H1 (cell line): ENCODE measurements at regions not wholly inside any gene's neighbourhood (a gene's known extent, or its start where the extent isn't known, plus 50 kb on each side); places are given as distances from the start of the nearest gene placed in this dataset.

ENCODE experiments used
- CTCF ChIA-PET: fragments of 300-600 bp; sonication (Branson Sonifier 250); formaldehyde crosslinking; loops from one replicate; lab custom pipeline; 2021; ENCODE audit not compliant: partially characterized antibody; lab: Charles Lee
- POLR2A ChIA-PET: fragments of 300-600 bp; sonication (Branson Sonifier 250); formaldehyde crosslinking; loops from one replicate; lab custom pipeline; 2021; ENCODE audit warnings: inconsistent platforms; ENCODE audit not compliant: partially characterized antibody; lab: Charles Lee
- DNase-seq, 2 experiments: peaks; one replicate each; pipeline versions ENCODE4 v3.0.0 to v3.0.0-alpha.2; 2010 to 2022; ENCODE audit warnings: low spot score in 2 of 2, low read depth in 1 of 2, mixed read lengths in 1 of 2
- FAIRE-seq: peaks from 2 replicates; lab custom pipeline; 2011; peaks lifted over from hg19 to GRCh38; lab: Jason Lieb, UNC
- H2AFZ ChIP-seq: 2 replicates; pipeline ENCODE4 v1.8.1; 2012; ENCODE audit warnings: low read length, inconsistent platforms
- H2AK5ac ChIP-seq: 2 replicates; pipeline ENCODE4 v1.6.1; 2013; ENCODE audit warnings: low read depth, low read length
- H2BK120ac ChIP-seq: replicated peaks from 2 replicates; pipeline ENCODE3; 2013; ENCODE audit warnings: low read depth, low read length, inconsistent platforms
- H2BK12ac ChIP-seq: 2 replicates; pipeline ENCODE4 v1.6.1; 2013; ENCODE audit warnings: low read depth, low read length
- H2BK15ac ChIP-seq: 2 replicates; pipeline ENCODE4 v1.6.1; 2013; ENCODE audit warnings: low read length
- H2BK20ac ChIP-seq: 2 replicates; pipeline ENCODE4 v1.6.1; 2013; ENCODE audit warnings: low read length
- H2BK5ac ChIP-seq: 2 replicates; pipeline ENCODE4 v1.6.1; 2013; ENCODE audit warnings: low read depth, low read length
- H3K14ac ChIP-seq: 2 replicates; pipeline ENCODE4 v1.6.1; 2013; ENCODE audit warnings: inconsistent platforms; ENCODE audit not compliant: insufficient read length
- H3K18ac ChIP-seq: 2 replicates; pipeline ENCODE4 v1.6.1; 2013; ENCODE audit warnings: low read length; ENCODE audit errors: extremely low read depth
- H3K23ac ChIP-seq: 2 replicates; pipeline ENCODE4 v1.6.1; 2013; ENCODE audit warnings: inconsistent platforms; ENCODE audit not compliant: insufficient read length
- H3K23me2 ChIP-seq: 2 replicates; pipeline ENCODE4 v1.6.1; 2013; ENCODE audit warnings: low read depth, low read length
- H3K27ac ChIP-seq: 2 replicates; pipeline ENCODE4 v1.6.1; 2011; ENCODE audit warnings: low read depth, low read length, inconsistent platforms
- H3K27me3 ChIP-seq, 4 experiments: replicated peaks in 1 of 4; 1 replicate in 1 of 4; 2 replicates in 3 of 4; pipeline versions ENCODE4 v1.6.1 to v1.8.1; 2011 to 2013; ENCODE audit warnings: low read length in 3 of 4, mild to moderate bottlenecking in 3 of 4, inconsistent platforms in 2 of 4, mixed read lengths in 2 of 4, moderate library complexity in 1 of 4; ENCODE audit not compliant: control insufficient read depth in 3 of 4, insufficient read depth in 3 of 4; ENCODE audit errors: extremely low read depth in 1 of 4
- H3K36me3 ChIP-seq, 4 experiments: 2 replicates each; pipeline versions ENCODE4 v1.6.1 to v1.8.1; 2011 to 2013; ENCODE audit warnings: mild to moderate bottlenecking in 4 of 4, low read length in 3 of 4, moderate library complexity in 2 of 4, control low read depth in 1 of 4, inconsistent platforms in 1 of 4; ENCODE audit not compliant: insufficient read depth in 4 of 4, control insufficient read depth in 2 of 4
- H3K4ac ChIP-seq: replicated peaks from 2 replicates; pipeline ENCODE3; 2013; ENCODE audit warnings: low read length, low read depth, mixed read lengths, inconsistent platforms; ENCODE audit not compliant: insufficient read length
- H3K4me1 ChIP-seq, 4 experiments: replicated peaks in 1 of 4; 1 replicate in 1 of 4; 2 replicates in 3 of 4; pipeline versions ENCODE4 v1.6.1 to v1.8.1; 2011 to 2013; ENCODE audit warnings: low read length in 3 of 4, inconsistent platforms in 2 of 4, mixed read lengths in 1 of 4; ENCODE audit not compliant: insufficient read depth in 4 of 4, control insufficient read depth in 3 of 4
- H3K4me2 ChIP-seq, 2 experiments: 2 replicates each; pipeline versions ENCODE4 v1.6.1 to v1.8.1; 2011 to 2013; ENCODE audit warnings: low read depth in 2 of 2, low read length in 2 of 2, control low read depth in 1 of 2, inconsistent platforms in 1 of 2, mild to moderate bottlenecking in 1 of 2; ENCODE audit not compliant: insufficient read depth in 1 of 2
- H3K4me3 ChIP-seq, 4 experiments: fragments of 200-600, 300-600 bp in 1 of 4; sonication (generic), shearing (Covaris generic), sonication (Bioruptor Twin) in 1 of 4; 2 replicates each; pipeline versions ENCODE4 v1.5.1 to v1.8.1; 2011 to 2016; ENCODE audit warnings: low read length in 4 of 4, low read depth in 3 of 4, control low read depth in 2 of 4, inconsistent platforms in 2 of 4, mild to moderate bottlenecking in 2 of 4, mixed read lengths in 1 of 4, moderate library complexity in 1 of 4; ENCODE audit not compliant: insufficient read depth in 2 of 4; ENCODE audit errors: extremely low read depth in 1 of 4
- H3K56ac ChIP-seq: replicated peaks from 2 replicates; pipeline ENCODE3; 2013; ENCODE audit warnings: low read depth, mild to moderate bottlenecking, mixed read lengths, low read length, inconsistent platforms; ENCODE audit not compliant: insufficient read length
- H3K79me1 ChIP-seq: 2 replicates; pipeline ENCODE4 v1.6.1; 2013; ENCODE audit warnings: low read depth, low read length, control low read depth
- H3K79me2 ChIP-seq, 2 experiments: 2 replicates each; pipeline versions ENCODE4 v1.6.1 to v1.8.1; 2012 to 2013; ENCODE audit warnings: low read length in 2 of 2, mild to moderate bottlenecking in 2 of 2, inconsistent platforms in 1 of 2; ENCODE audit not compliant: insufficient read depth in 2 of 2, control insufficient read depth in 1 of 2
- H3K9ac ChIP-seq, 4 experiments: replicated peaks in 1 of 4; 1 replicate in 1 of 4; 2 replicates in 3 of 4; pipeline versions ENCODE4 v1.6.1 to v1.8.1; 2011 to 2013; ENCODE audit warnings: low read depth in 3 of 4, low read length in 3 of 4, control low read depth in 2 of 4, mild to moderate bottlenecking in 2 of 4, moderate library complexity in 2 of 4, inconsistent platforms in 1 of 4; ENCODE audit errors: extremely low read depth in 1 of 4
- H3K9me3 ChIP-seq, 2 experiments: 2 replicates each; pipeline versions ENCODE4 v1.6.1 to v1.8.1; 2012 to 2013; ENCODE audit warnings: mild to moderate bottlenecking in 2 of 2, moderate library complexity in 2 of 2, control low read depth in 1 of 2, inconsistent platforms in 1 of 2, low read depth in 1 of 2, low read length in 1 of 2, mixed read lengths in 1 of 2; ENCODE audit not compliant: insufficient read depth in 2 of 2
- H4K20me1 ChIP-seq, 2 experiments: replicated peaks in 1 of 2; 2 replicates each; pipeline versions ENCODE3 to v1.8.1; 2011 to 2013; ENCODE audit warnings: inconsistent platforms in 2 of 2, low read length in 2 of 2, mild to moderate bottlenecking in 1 of 2; ENCODE audit not compliant: insufficient read depth in 2 of 2, control insufficient read depth in 1 of 2
- H4K5ac ChIP-seq: 2 replicates; pipeline ENCODE4 v1.6.1; 2013; ENCODE audit warnings: low read length, low read depth, mixed read lengths, inconsistent platforms; ENCODE audit not compliant: insufficient read length
- H4K8ac ChIP-seq: 2 replicates; pipeline ENCODE4 v1.8.0; 2013; ENCODE audit warnings: mild to moderate bottlenecking, moderate library complexity, low read length, inconsistent platforms; ENCODE audit not compliant: insufficient read depth; ENCODE audit errors: extremely low read depth
- H4K91ac ChIP-seq: replicated peaks from 2 replicates; pipeline ENCODE3; 2013; ENCODE audit warnings: low read length, mixed read lengths, inconsistent platforms; ENCODE audit not compliant: insufficient read length
- CBX5 ChIP-seq: fragments of 300-800, 300-1000 bp; sonication (generic); IDR thresholded peaks from 2 replicates; pipeline ENCODE4 v1.7.1; 2016; ENCODE audit warnings: antibody characterized with exemption, low read length, low read depth
- CREB1 ChIP-seq: IDR thresholded peaks from 2 replicates; pipeline ENCODE4 v1.6.1; 2012; ENCODE audit warnings: inconsistent platforms
- EP300 ChIP-seq, 2 experiments: IDR thresholded peaks; 1 replicate in 1 of 2; 2 replicates in 1 of 2; pipeline ENCODE4 v1.6.1; 2011 to 2012; ENCODE audit warnings: low read depth in 2 of 2, low read length in 2 of 2, mild to moderate bottlenecking in 2 of 2, borderline replicate concordance in 1 of 2, inconsistent platforms in 1 of 2, moderate library complexity in 1 of 2
- EZH2 ChIP-seq: fragments of 200-600 bp; sonication (generic); IDR thresholded peaks from 2 replicates; pipeline ENCODE4 v1.7.1; 2012; ENCODE audit warnings: low read depth, mild to moderate bottlenecking, moderate library complexity, low read length, inconsistent platforms; ENCODE audit not compliant: severe bottlenecking
- GTF2F1 ChIP-seq: IDR thresholded peaks from 2 replicates; pipeline ENCODE4 v1.6.1; 2012; ENCODE audit warnings: low read depth, low read length, improper control_type of control experiment, borderline replicate concordance
- JUND ChIP-seq: IDR thresholded peaks from 2 replicates; pipeline ENCODE4 v1.6.1; 2011; ENCODE audit warnings: mild to moderate bottlenecking, improper control_type of control experiment, low read length
- PHF8 ChIP-seq: fragments of 200-600 bp; sonication (generic); conservative IDR thresholded peaks from 2 replicates; pipeline ENCODE4 v1.7.1; 2012; ENCODE audit warnings: low read depth, mild to moderate bottlenecking, inconsistent platforms, low read length, moderate library complexity
- POU5F1 ChIP-seq: IDR thresholded peaks from 2 replicates; pipeline ENCODE4 v1.6.1; 2011; ENCODE audit warnings: low read depth, mild to moderate bottlenecking, low read length, moderate library complexity
- RAD21 ChIP-seq, 2 experiments: IDR thresholded peaks in 1 of 2; conservative IDR thresholded peaks in 1 of 2; 2 replicates each; pipeline ENCODE4 v1.6.1; 2011; ENCODE audit warnings: low read depth in 2 of 2, low read length in 2 of 2, improper control_type of control experiment in 1 of 2, inconsistent platforms in 1 of 2, mild to moderate bottlenecking in 1 of 2, moderate library complexity in 1 of 2
- RFX5 ChIP-seq: IDR thresholded peaks from 2 replicates; pipeline ENCODE4 v1.6.1; 2011; ENCODE audit warnings: low read depth, low read length, improper control_type of control experiment, borderline replicate concordance
- RXRA ChIP-seq: IDR thresholded peaks from 2 replicates; pipeline ENCODE4 v1.6.1; 2011; ENCODE audit warnings: low read depth, mild to moderate bottlenecking, low read length, moderate library complexity; ENCODE audit not compliant: insufficient read depth
- SIN3A ChIP-seq, 2 experiments: IDR thresholded peaks in 1 of 2; conservative IDR thresholded peaks in 1 of 2; 2 replicates each; pipeline ENCODE4 v1.6.1; 2011 to 2012; ENCODE audit warnings: low read length in 2 of 2, improper control_type of control experiment in 1 of 2, low read depth in 1 of 2, mild to moderate bottlenecking in 1 of 2
- SP1 ChIP-seq: IDR thresholded peaks from 2 replicates; pipeline ENCODE4 v1.6.1; 2011; ENCODE audit warnings: low read depth, low read length
- SP2 ChIP-seq: IDR thresholded peaks from 2 replicates; pipeline ENCODE4 v1.6.1; 2012; ENCODE audit warnings: mild to moderate bottlenecking, low read length, inconsistent platforms
- WGBS, 2 experiments: shearing (Covaris generic) in 1 of 2; methylation state at CpG; one replicate each; pipeline versions ENCODE4 v1.1.6 to v1.1.7; 2013 to 2015; ENCODE audit warnings: low lambda C conversion rate in 2 of 2, mixed read lengths in 2 of 2, inconsistent platforms in 1 of 2, low coverage in 1 of 2, missing lambda C conversion rate in 1 of 2; ENCODE audit not compliant: insufficient replicate concordance in 2 of 2, insufficient coverage in 1 of 2, insufficient read length in 1 of 2; ENCODE audit errors: extremely low coverage in 1 of 2, missing lambda C conversion rate in 1 of 2; 5-methylcytosine and 5-hydroxymethylcytosine counted together

DNA sequence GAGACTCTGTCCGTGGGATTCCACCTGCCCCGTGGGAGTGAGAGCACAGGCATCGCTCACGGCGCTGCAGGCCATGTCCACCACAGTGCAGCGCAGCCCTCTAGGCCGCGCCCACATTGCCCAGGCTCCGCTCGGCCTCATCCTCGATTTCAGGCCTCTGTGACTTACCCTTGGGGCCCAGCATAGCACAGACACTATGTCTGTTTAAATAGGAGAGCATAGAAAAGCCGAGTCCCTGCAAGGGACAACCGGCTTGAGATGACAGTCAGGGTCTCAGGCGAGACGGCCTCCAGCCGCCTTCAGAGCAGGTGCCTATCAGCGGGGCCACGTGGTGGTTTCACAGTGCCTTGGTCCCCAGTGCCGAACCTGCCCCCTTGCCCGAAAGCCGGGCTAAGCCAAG, 56.9 kb upstream of the POFUT2 start:
- H3K56ac ChIP-seq: no peak overlapping the region
- peaks cover 0 to 3% (median 0%) of the 10 kb centered on the region in 4 experiments; a peak in 1 of 7 replicates for H3K4me1 ChIP-seq
- DNase-seq: no peak
- H3K23me2 ChIP-seq: peaks cover 4% of the 10 kb centered on the region; the same call in 1 of the 2 replicates
- CTCF ChIA-PET: interaction anchor here (1.0 to 2.0 kb wide), 4 partner anchors 10 to 72 kb away, joined by 3 to 5 read pairs (median 4); no protein-coding TSS in a partner anchor
- TF ChIP-seq PHF8 (no peak), SP2 (no peak), RXRA (no peak), GTF2F1 (no peak), JUND (no peak), CREB1 (no peak), EP300 (IDR thresholded peaks at IDR 0.05; ENCODE audit: borderline replicate concordance in 1 of 2, low read depth in 2 of 2, low read length in 2 of 2) (no peak), RFX5 (no peak), RAD21 (IDR thresholded peaks at IDR 0.05 in 1 of 2, conservative IDR thresholded peaks at IDR 0.05 in 1 of 2; ENCODE audit: low read depth in 2 of 2, low read length in 2 of 2) (no peak), SP1 (no peak), CBX5 (no peak), POU5F1 (no peak), SIN3A (conservative IDR thresholded peaks at IDR 0.05 in 1 of 2, IDR thresholded peaks at IDR 0.05 in 1 of 2; ENCODE audit: low read depth in 1 of 2, low read length in 2 of 2) (no peak), EZH2 (no peak)
- H4K91ac ChIP-seq: no peak overlapping the region
- H4K5ac ChIP-seq: no peak overlapping the region
- H3K79me2 ChIP-seq: no peaks in the 10 kb centered on the region
- no peaks in the 10 kb centered on the region; a peak in 2 of 7 replicates for H3K27me3 ChIP-seq
- no peak overlapping the region for H3K4ac ChIP-seq
- no peak overlapping the region for H3K4me2 ChIP-seq
- 82% methylated on average over 21 of the region's 21 CpGs; no CpG with 5 or more reads in 1 of the 2 experiments for WGBS, 2 experiments
- H4K8ac ChIP-seq: no peak overlapping the region
- H3K9ac ChIP-seq: no peak overlapping the region
- no peak overlapping the region for H2AK5ac ChIP-seq
- no peak overlapping the region for H2BK120ac ChIP-seq
- no peaks in the 10 kb centered on the region for H4K20me1 ChIP-seq
- H3K23ac ChIP-seq: no peak overlapping the region
- H2BK12ac ChIP-seq: no peak overlapping the region
- H2BK5ac ChIP-seq: no peak overlapping the region
- no peaks in the 10 kb centered on the region for H3K9me3 ChIP-seq
- H3K4me3 ChIP-seq: no peak overlapping the region
- H3K36me3 ChIP-seq: no peaks in the 10 kb centered on the region
- H2BK15ac ChIP-seq: no peak overlapping the region
- no peak for FAIRE-seq
- H3K79me1 ChIP-seq: no peaks in the 10 kb centered on the region
- no peak overlapping the region for H2BK20ac ChIP-seq
- H3K14ac ChIP-seq: no peak overlapping the region
- POLR2A ChIA-PET: interaction anchor here (1.4 kb wide), 1 partner anchor 20 kb away, joined by 5 read pairs; no protein-coding TSS in a partner anchor
- no peak overlapping the region for H2AFZ ChIP-seq
- no peak overlapping the region for H3K18ac ChIP-seq
- no peak overlapping the region for H3K27ac ChIP-seq
